ENCODE measurements at regions not wholly inside any gene's neighbourhood (a gene's known extent, or its start where the extent isn't known, plus 50 kb on each side); places are given as distances from the start of the nearest gene placed in this dataset.

DNA sequence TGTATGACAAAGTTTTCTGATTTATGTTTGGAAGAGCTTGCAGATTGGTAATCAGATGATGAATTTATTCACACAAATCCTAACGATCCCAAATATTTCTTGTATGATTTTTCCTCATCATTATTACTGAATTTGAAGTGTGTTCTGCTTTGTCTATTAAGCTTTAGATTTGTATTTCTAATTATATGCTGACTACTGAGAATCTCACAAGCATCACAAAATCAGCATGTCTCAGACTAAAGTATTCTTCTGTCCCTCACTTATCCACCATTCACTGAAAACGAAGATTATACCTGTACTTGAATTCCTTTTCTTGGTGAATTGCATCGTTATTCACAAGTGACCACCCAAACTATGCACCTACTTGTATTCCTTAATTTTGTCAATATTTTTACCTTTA lies 796.3 kb upstream of the MAP3K7 start:
- H3K4me1 ChIP-seq (ENCODE audit: control insufficient read depth in 1 of 2, insufficient read depth in 2 of 2, low read length in 2 of 2): no peaks in the 10 kb centered on the region
- 73% methylated on average over 2 of the region's 3 CpGs for WGBS (ENCODE audit: insufficient coverage)
- H3K79me2 ChIP-seq (ENCODE audit: insufficient read depth, low read length): no peaks in the 10 kb centered on the region
- TF ChIP-seq, protein P1, sequence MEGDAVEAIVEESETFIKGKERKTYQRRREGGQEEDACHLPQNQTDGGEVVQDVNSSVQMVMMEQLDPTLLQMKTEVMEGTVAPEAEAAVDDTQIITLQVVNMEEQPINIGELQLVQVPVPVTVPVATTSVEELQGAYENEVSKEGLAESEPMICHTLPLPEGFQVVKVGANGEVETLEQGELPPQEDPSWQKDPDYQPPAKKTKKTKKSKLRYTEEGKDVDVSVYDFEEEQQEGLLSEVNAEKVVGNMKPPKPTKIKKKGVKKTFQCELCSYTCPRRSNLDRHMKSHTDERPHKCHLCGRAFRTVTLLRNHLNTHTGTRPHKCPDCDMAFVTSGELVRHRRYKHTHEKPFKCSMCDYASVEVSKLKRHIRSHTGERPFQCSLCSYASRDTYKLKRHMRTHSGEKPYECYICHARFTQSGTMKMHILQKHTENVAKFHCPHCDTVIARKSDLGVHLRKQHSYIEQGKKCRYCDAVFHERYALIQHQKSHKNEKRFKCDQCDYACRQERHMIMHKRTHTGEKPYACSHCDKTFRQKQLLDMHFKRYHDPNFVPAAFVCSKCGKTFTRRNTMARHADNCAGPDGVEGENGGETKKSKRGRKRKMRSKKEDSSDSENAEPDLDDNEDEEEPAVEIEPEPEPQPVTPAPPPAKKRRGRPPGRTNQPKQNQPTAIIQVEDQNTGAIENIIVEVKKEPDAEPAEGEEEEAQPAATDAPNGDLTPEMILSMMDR (IDR thresholded peaks at IDR 0.05): no peak
- H2AFZ ChIP-seq (ENCODE audit: insufficient read depth, low read depth, low read length, poor library complexity, severe bottlenecking): no peak overlapping the region
- H3K4me2 ChIP-seq (replicated peaks; ENCODE audit: extremely low read depth, low read length, poor library complexity, severe bottlenecking): no peak overlapping the region
- H3K27me3 ChIP-seq (ENCODE audit: control insufficient read depth in 2 of 2, insufficient read depth in 2 of 2, low read length in 2 of 2): no peaks in the 10 kb centered on the region
- no peak overlapping the region for H3K4me3 ChIP-seq (replicated peaks in 1 of 3; ENCODE audit: low read depth in 2 of 3, low read length in 3 of 3)
- no peak for DNase-seq
- Mint-ChIP-seq H3K9me3 (peaks cover 0 to 12% (median 8%) of the 10 kb centered on the region in 7 donors), H3K36me3 (no peaks in the 10 kb centered on the region), H3K27ac (no peak overlapping the region), H3K27me3 (ENCODE audit: low read depth in 3 of 3) (no peaks in the 10 kb centered on the region), H3K4me1 (no peaks in the 10 kb centered on the region), H3K4me3 (no peak overlapping the region)
- H3K36me3 ChIP-seq (replicated peaks in 1 of 2; ENCODE audit: control insufficient read depth in 1 of 2, insufficient read depth in 2 of 2, low read length in 2 of 2): no peaks in the 10 kb centered on the region
- H3K9me3 ChIP-seq (replicated peaks in 1 of 2; ENCODE audit: control insufficient read depth in 1 of 2, insufficient read depth in 1 of 2, low read length in 2 of 2): peaks cover 5 to 11% of the 10 kb centered on the region in 2 donors
- H3K27ac ChIP-seq (ENCODE audit: low read depth in 1 of 2, low read length in 2 of 2): no peak overlapping the region
- intact Hi-C loops (cut with micrococcal nuclease): no loop called here
- H4K20me1 ChIP-seq (ENCODE audit: insufficient read depth, low read length): no peaks in the 10 kb centered on the region
- H3K9ac ChIP-seq (ENCODE audit: insufficient read depth, low read length, poor library complexity, severe bottlenecking): no peak overlapping the region

DNA sequence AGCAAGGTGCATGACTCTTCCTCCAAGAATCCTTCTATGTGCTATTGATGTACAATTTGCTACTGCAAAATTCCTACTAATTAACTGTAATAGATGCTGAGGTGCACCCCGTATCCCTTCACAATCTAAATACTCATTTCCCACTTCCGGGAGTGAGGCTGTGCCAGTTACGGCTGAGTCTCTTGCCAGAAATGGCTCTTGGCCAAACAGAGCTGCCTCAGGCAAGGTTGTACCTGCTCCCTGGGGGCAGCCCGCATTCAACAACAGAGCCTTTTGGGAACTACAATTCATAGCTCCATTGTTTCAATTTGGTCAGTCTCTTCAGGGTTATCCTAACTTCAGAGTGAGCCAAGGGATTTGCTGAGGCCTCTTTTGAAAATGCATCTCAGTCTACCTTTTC lies 789.8 kb upstream of the MAP3K7 start:
- H3K4me2 ChIP-seq (replicated peaks; ENCODE audit: extremely low read depth, low read length, poor library complexity, severe bottlenecking): no peak overlapping the region
- no peak overlapping the region for H2AFZ ChIP-seq (ENCODE audit: insufficient read depth, low read depth, low read length, poor library complexity, severe bottlenecking)
- H3K79me2 ChIP-seq (ENCODE audit: insufficient read depth, low read length): no peaks in the 10 kb centered on the region
- Mint-ChIP-seq H3K36me3 (no peaks in the 10 kb centered on the region), H3K27ac (no peak overlapping the region), H3K4me1 (no peaks in the 10 kb centered on the region), H3K27me3 (ENCODE audit: low read depth in 3 of 3) (peaks cover 0 to 2% (median 0%) of the 10 kb centered on the region in 3 donors), H3K9me3 (peaks cover 0 to 8% (median 2%) of the 10 kb centered on the region in 7 donors), H3K4me3 (no peak overlapping the region)
- H3K4me3 ChIP-seq (replicated peaks in 1 of 3; ENCODE audit: low read depth in 2 of 3, low read length in 3 of 3): no peak overlapping the region
- no peaks in the 10 kb centered on the region for H3K36me3 ChIP-seq (replicated peaks in 1 of 2; ENCODE audit: control insufficient read depth in 1 of 2, insufficient read depth in 2 of 2, low read length in 2 of 2)
- intact Hi-C loops (cut with micrococcal nuclease): no loop called here
- DNase-seq: no peak
- H3K27ac ChIP-seq (ENCODE audit: low read depth in 1 of 2, low read length in 2 of 2): no peak overlapping the region
- H3K27me3 ChIP-seq (ENCODE audit: control insufficient read depth in 2 of 2, insufficient read depth in 2 of 2, low read length in 2 of 2): no peaks in the 10 kb centered on the region
- TF ChIP-seq, protein P1 (IDR thresholded peaks at IDR 0.05): no peak
- H3K4me1 ChIP-seq (ENCODE audit: control insufficient read depth in 1 of 2, insufficient read depth in 2 of 2, low read length in 2 of 2): no peaks in the 10 kb centered on the region
- H3K9ac ChIP-seq (ENCODE audit: insufficient read depth, low read length, poor library complexity, severe bottlenecking): no peak overlapping the region
- H3K9me3 ChIP-seq (replicated peaks in 1 of 2; ENCODE audit: control insufficient read depth in 1 of 2, insufficient read depth in 1 of 2, low read length in 2 of 2): peaks cover 0 to 5% of the 10 kb centered on the region in 2 donors
- no peaks in the 10 kb centered on the region for H4K20me1 ChIP-seq (ENCODE audit: insufficient read depth, low read length)
- 83% methylated on average over 2 of the region's 4 CpGs for WGBS (ENCODE audit: insufficient coverage)
